NOMO-1 treated with DMSO at 0.1 percent for 48 hours (cell line): ENCODE measurements at regions not wholly inside any gene's neighbourhood (a gene's known extent, or its start where the extent isn't known, plus 50 kb on each side); places are given as distances from the start of the nearest gene placed in this dataset.

ENCODE experiments used
- DNase-seq: peaks from one replicate; lab custom pipeline; 2025; ENCODE audit not compliant: unreplicated experiment; lab: John Stamatoyannopoulos, UW

- no peak for DNase-seq
Measured at GRCh38 chr20:4070323-4071177, 55.2 kb upstream of the RNF24 start.

GRCh38 chr20:4069751-4070150, 54.4 kb upstream of the RNF24 start:
- no peak for DNase-seq

- no peak for DNase-seq
Measured at GRCh38 chr20:4068708-4069107, 53.4 kb upstream of the RNF24 start.

- peak; percentile 58 for DNase-seq
Measured at GRCh38 chr20:4067600-4068261, 52.4 kb upstream of the RNF24 start.

- no peak for DNase-seq
Measured at GRCh38 chr20:4066551-4066950, 51.2 kb upstream of the RNF24 start.

GRCh38 chr20:4065391-4065844, 50.1 kb upstream of the RNF24 start:
- peak; percentile 58 for DNase-seq
